22Rv1 (cell line): ENCODE measurements at regions not wholly inside any gene's neighbourhood (a gene's known extent, or its start where the extent isn't known, plus 50 kb on each side); places are given as distances from the start of the nearest gene placed in this dataset.

Experiments
- ZFX ChIP-seq: fragments of 450-650 bp; IDR thresholded peaks from 2 replicates; pipeline ENCODE4 v1.6.1; 2017; ENCODE audit warnings: antibody characterized with exemption, borderline replicate concordance
- TF ChIP-seq, protein P1 (sequence below): fragments of 450-650 bp; IDR thresholded peaks from 2 replicates; pipeline ENCODE4 v1.5.1; 2017; ENCODE audit warnings: mild to moderate bottlenecking

DNA sequence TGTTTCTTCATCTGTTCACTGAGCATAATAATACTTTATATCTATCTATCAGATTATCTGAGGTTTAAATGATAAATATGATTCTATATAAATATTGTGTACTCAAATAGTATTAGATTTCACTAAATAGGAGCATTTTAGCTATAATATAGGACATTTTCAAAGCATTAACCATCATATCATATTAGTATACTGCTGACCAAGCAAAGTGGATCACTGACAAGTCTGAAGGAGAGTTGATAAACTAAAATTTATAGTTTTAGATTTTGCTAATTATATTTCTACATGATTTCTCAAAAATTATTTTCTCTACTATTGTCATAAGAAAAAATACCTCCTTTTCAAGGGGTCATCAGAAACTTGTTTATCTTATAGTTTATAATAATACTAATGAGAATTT lies 937.8 kb upstream of the LRATD1 start:
- TF ChIP-seq, protein P1, sequence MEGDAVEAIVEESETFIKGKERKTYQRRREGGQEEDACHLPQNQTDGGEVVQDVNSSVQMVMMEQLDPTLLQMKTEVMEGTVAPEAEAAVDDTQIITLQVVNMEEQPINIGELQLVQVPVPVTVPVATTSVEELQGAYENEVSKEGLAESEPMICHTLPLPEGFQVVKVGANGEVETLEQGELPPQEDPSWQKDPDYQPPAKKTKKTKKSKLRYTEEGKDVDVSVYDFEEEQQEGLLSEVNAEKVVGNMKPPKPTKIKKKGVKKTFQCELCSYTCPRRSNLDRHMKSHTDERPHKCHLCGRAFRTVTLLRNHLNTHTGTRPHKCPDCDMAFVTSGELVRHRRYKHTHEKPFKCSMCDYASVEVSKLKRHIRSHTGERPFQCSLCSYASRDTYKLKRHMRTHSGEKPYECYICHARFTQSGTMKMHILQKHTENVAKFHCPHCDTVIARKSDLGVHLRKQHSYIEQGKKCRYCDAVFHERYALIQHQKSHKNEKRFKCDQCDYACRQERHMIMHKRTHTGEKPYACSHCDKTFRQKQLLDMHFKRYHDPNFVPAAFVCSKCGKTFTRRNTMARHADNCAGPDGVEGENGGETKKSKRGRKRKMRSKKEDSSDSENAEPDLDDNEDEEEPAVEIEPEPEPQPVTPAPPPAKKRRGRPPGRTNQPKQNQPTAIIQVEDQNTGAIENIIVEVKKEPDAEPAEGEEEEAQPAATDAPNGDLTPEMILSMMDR, result no peak
- TF ChIP-seq ZFX, result no peak
